Keratinocyte (primary cell): ENCODE measurements at regions not wholly inside any gene's neighbourhood (a gene's known extent, or its start where the extent isn't known, plus 50 kb on each side); places are given as distances from the start of the nearest gene placed in this dataset.

ENCODE experiments used
- DNase-seq: peaks from one replicate; pipeline ENCODE4 v3.0.0-alpha.2; 2011; ENCODE audit warnings: low read depth, missing footprints, low spot score
- FAIRE-seq: peaks from 2 replicates; lab custom pipeline; 2011; peaks lifted over from hg19 to GRCh38; lab: Jason Lieb, UNC
- H2AFZ ChIP-seq: 2 replicates; pipeline ENCODE4 v1.6.0; 2012; ENCODE audit warnings: low read length, control low read depth, inconsistent platforms; ENCODE audit not compliant: control insufficient read depth
- H3K27ac ChIP-seq: 2 replicates; pipeline ENCODE4 v1.5.1; 2011; ENCODE audit warnings: low read length; ENCODE audit not compliant: control insufficient read depth, insufficient read depth
- H3K27me3 ChIP-seq: 3 replicates; pipeline ENCODE4 v1.6.0; 2011; ENCODE audit warnings: low read length; ENCODE audit not compliant: control insufficient read depth, insufficient read depth; ENCODE audit errors: extremely low read depth
- H3K36me3 ChIP-seq, 2 experiments: 2 replicates in 1 of 2; 3 replicates in 1 of 2; pipeline ENCODE4 v1.5.1; 2011; ENCODE audit warnings: low read length in 2 of 2, mild to moderate bottlenecking in 1 of 2; ENCODE audit not compliant: control insufficient read depth in 2 of 2, insufficient read depth in 2 of 2; ENCODE audit errors: extremely low read depth in 1 of 2
- H3K4me1 ChIP-seq: 3 replicates; pipeline ENCODE4 v1.5.1; 2011; ENCODE audit warnings: low read length; ENCODE audit not compliant: control insufficient read depth, insufficient read depth; ENCODE audit errors: extremely low read depth
- H3K4me2 ChIP-seq: 3 replicates; pipeline ENCODE4 v1.6.0; 2011; ENCODE audit warnings: low read depth, low read length; ENCODE audit not compliant: control insufficient read depth, insufficient read depth; ENCODE audit errors: extremely low read depth
- H3K4me3 ChIP-seq, 3 experiments: fragments of 200-600 bp in 1 of 3; sonication (generic) in 1 of 3; 2 replicates in 2 of 3; 3 replicates in 1 of 3; pipeline ENCODE4 v1.5.1; 2011 to 2016; ENCODE audit warnings: low read length in 3 of 3, mild to moderate bottlenecking in 3 of 3, control low read depth in 2 of 3, inconsistent platforms in 1 of 3, low read depth in 1 of 3, mixed read lengths in 1 of 3, mixed run types in 1 of 3, moderate library complexity in 1 of 3; ENCODE audit not compliant: control insufficient read depth in 2 of 3, insufficient read depth in 2 of 3; ENCODE audit errors: extremely low read depth in 1 of 3
- H3K79me2 ChIP-seq: 2 replicates; pipeline ENCODE4 v1.6.0; 2012; ENCODE audit warnings: low read length; ENCODE audit not compliant: control insufficient read depth, insufficient read depth
- H3K9ac ChIP-seq: 3 replicates; pipeline ENCODE4 v1.6.0; 2011; ENCODE audit warnings: low read length; ENCODE audit not compliant: control insufficient read depth, insufficient read depth; ENCODE audit errors: extremely low read depth
- H3K9me1 ChIP-seq: 3 replicates; pipeline ENCODE4 v1.6.0; 2011; ENCODE audit warnings: low read length; ENCODE audit not compliant: control insufficient read depth, insufficient read depth; ENCODE audit errors: extremely low read depth
- H3K9me3 ChIP-seq: 2 replicates; pipeline ENCODE4 v1.5.1; 2012; ENCODE audit warnings: low read depth, low read length; ENCODE audit not compliant: control insufficient read depth
- H4K20me1 ChIP-seq: 3 replicates; pipeline ENCODE4 v1.6.0; 2011; ENCODE audit warnings: low read length; ENCODE audit not compliant: control insufficient read depth, insufficient read depth; ENCODE audit errors: extremely low read depth
- EZH2 ChIP-seq: IDR thresholded peaks from one replicate; pipeline ENCODE4 v1.6.1; 2012; ENCODE audit warnings: inconsistent platforms, mild to moderate bottlenecking, low read length, moderate library complexity
- dilution Hi-C: fragments of 300-500 bp; cut with MboI; formaldehyde crosslinking; loops from one replicate; pipeline ENCODE4 v1.7.0; 2020; ENCODE audit warnings: low sequenced_read_pairs; ENCODE audit not compliant: extremely low pct_ligation_motif_present
- TF ChIP-seq, protein P1 (sequence below), 3 experiments: IDR thresholded peaks in 1 of 3; conservative IDR thresholded peaks in 1 of 3; optimal IDR thresholded peaks in 1 of 3; 2 replicates in 2 of 3; 3 replicates in 1 of 3; pipeline versions ENCODE3 to v1.5.1; 2011; ENCODE audit warnings: low read length in 3 of 3, mild to moderate bottlenecking in 3 of 3, moderate library complexity in 2 of 3, control low read depth in 1 of 3, inconsistent platforms in 1 of 3; ENCODE audit not compliant: insufficient read depth in 2 of 3; ENCODE audit errors: extremely low read depth in 1 of 3

DNA sequence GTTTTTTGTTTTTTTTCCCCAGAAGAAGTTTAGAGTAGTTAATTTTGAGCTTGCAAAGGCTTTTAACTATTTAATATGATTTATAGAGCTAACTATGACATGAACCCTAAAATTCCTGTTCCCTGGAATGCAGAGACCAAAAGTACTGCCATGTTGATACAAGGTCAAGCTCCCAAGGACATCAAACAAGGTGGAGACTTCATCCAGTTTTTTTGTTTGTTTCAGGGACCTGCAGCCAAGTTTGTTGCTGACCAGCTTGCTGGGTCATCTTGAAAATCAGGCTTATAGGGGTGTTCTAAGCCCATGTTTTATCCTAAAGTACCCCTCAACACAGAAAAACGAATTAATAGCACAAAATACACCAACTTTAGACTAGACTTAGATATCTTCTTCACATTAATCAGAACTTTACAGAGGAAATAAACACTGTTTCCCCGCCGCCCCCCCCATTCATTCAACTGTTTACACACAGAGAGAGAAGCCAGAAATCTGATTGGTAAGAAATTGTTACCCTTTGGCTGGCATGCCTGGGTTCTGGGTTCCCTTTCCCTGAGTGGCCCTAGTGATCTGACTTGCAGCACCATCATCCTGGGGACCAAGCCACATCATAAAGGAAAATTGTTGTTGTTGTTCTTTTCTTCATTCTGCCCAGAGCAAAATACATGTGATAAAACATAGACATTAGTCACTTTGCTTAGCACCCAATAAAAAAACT is 860.5 kb downstream of the CCSER2 start:
- no peaks in the 10 kb centered on the region for H3K36me3 ChIP-seq
- H4K20me1 ChIP-seq = no peaks in the 10 kb centered on the region
- H3K4me3 ChIP-seq = no peak overlapping the region
- DNase-seq (no peak), FAIRE-seq (no peak)
- no peaks in the 10 kb centered on the region for H3K79me2 ChIP-seq
- H3K9ac ChIP-seq = no peak overlapping the region
- no peaks in the 10 kb centered on the region for H3K9me1 ChIP-seq
- H3K4me2 ChIP-seq = no peak overlapping the region
- no peaks in the 10 kb centered on the region for H3K27me3 ChIP-seq
- no peaks in the 10 kb centered on the region for H3K4me1 ChIP-seq
- no peak overlapping the region for H3K27ac ChIP-seq
- TF ChIP-seq, protein P1, sequence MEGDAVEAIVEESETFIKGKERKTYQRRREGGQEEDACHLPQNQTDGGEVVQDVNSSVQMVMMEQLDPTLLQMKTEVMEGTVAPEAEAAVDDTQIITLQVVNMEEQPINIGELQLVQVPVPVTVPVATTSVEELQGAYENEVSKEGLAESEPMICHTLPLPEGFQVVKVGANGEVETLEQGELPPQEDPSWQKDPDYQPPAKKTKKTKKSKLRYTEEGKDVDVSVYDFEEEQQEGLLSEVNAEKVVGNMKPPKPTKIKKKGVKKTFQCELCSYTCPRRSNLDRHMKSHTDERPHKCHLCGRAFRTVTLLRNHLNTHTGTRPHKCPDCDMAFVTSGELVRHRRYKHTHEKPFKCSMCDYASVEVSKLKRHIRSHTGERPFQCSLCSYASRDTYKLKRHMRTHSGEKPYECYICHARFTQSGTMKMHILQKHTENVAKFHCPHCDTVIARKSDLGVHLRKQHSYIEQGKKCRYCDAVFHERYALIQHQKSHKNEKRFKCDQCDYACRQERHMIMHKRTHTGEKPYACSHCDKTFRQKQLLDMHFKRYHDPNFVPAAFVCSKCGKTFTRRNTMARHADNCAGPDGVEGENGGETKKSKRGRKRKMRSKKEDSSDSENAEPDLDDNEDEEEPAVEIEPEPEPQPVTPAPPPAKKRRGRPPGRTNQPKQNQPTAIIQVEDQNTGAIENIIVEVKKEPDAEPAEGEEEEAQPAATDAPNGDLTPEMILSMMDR (optimal IDR thresholded peaks at IDR 0.05 in 1 of 3, IDR thresholded peaks at IDR 0.05 in 1 of 3, conservative IDR thresholded peaks at IDR 0.05 in 1 of 3; ENCODE audit: extremely low read depth in 1 of 3, insufficient read depth in 2 of 3, low read length in 3 of 3) = no peak
- no peak for TF ChIP-seq EZH2
- dilution Hi-C loops = no loop called here
- no peaks in the 10 kb centered on the region for H3K9me3 ChIP-seq
- no peak overlapping the region for H2AFZ ChIP-seq

DNA sequence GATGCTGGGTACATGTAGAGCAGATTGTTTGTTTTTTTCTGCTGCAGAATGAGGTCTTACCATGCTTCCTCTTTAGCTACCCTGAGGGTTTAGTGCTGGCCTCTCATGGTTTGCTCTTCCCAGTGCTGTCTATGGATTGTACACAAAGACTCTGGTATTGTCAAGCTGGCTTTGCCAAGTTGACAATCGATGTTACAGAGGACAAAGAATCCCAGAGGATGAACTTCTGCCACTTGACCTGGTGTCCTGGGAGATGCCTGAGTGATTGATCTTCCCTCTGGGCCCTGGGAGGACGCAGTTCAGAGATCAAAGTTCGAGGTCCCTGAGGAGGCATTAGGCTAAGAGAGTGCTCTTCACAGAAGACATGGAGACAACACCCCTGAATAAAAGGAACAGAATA is 865.4 kb downstream of the CCSER2 start:
- TF ChIP-seq, protein P1 (optimal IDR thresholded peaks at IDR 0.05 in 1 of 3, IDR thresholded peaks at IDR 0.05 in 1 of 3, conservative IDR thresholded peaks at IDR 0.05 in 1 of 3; ENCODE audit: extremely low read depth in 1 of 3, insufficient read depth in 2 of 3, low read length in 3 of 3) = no peak
- no peak for TF ChIP-seq EZH2
- DNase-seq = no peak
- Histone ChIP-seq H3K4me2 (no peak overlapping the region), H2AFZ (no peak overlapping the region), H3K4me3 (no peak overlapping the region), H3K27ac (no peak overlapping the region), H3K9me3 (no peaks in the 10 kb centered on the region), H3K9ac (no peak overlapping the region), H3K9me1 (no peaks in the 10 kb centered on the region), H3K79me2 (no peaks in the 10 kb centered on the region), H3K36me3 (no peaks in the 10 kb centered on the region), H3K4me1 (no peaks in the 10 kb centered on the region), H3K27me3 (no peaks in the 10 kb centered on the region), H4K20me1 (no peaks in the 10 kb centered on the region)
- no peak for FAIRE-seq
- dilution Hi-C loops = no loop called here
